RKO (cell line): ENCODE measurements at regions not wholly inside any gene's neighbourhood (a gene's known extent, or its start where the extent isn't known, plus 50 kb on each side); places are given as distances from the start of the nearest gene placed in this dataset.

Experiments used
- DNase-seq: peaks from one replicate; pipeline ENCODE4 v3.0.0-alpha.2; 2016; ENCODE audit warnings: low spot score

DNA sequence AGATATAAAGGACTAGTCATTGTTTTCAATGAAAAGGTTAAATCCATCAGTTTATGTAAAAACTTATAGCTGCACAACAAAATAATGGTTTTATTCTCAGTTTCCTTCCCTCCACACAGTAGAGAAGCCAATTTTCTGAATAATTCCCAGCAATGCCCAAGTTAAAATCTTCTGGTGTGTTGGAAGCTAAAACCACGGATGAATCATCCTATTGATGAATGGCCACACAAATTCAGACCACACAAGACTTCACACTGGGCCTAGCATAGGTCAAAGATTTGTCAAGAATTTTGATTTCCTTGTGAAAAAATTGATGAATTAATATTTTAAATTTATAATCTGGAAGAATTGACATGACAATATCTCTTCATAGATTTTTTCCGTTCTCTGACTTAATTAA, 617.6 kb downstream of the INHBA start:
- DNase-seq, result no peak

GRCh38 chr7:41084381-41084780, 618.5 kb downstream of the INHBA start:
- no peak for DNase-seq

- DNase-seq, result no peak
Measured at GRCh38 chr7:41069635-41070034, 633.3 kb downstream of the INHBA start.

DNA sequence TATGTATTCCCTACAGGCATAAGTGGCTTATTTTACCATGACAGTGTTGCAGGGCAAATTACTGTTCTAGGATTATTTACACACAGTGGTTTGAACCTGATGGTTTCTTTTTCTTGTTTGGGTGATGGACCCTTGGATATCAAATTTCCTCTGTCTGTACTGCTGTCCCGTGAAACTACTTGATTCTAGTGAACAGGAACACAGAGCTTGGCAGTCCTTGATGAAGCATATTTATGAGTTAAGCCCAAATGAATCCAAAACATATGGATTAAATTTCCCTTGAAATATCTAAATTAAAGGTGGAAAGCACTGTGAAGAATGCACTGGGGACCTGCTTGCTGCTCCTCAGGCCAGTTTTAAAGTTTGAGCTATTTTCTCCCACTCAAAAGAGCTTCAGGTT, 635.3 kb downstream of the INHBA start:
- no peak for DNase-seq

DNA sequence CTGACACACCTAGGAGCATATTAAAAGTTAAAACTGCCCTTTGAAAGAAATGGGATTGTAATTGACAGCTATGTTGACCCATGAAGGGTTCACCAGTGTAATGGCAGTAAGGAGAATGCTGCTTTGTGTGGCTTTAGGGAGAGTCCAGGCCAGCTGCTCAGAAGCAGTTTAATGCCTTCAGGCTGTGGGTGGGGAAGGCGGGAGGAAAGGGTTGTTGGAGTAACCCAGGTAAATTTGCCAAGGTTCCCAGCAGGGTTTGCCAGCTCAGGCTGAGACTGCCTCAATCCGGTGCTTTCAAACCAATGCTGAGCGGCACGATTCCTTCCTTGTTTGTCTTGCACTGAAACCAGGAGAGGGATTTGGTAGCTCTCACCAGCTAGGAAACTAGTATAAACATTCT, 637.2 kb downstream of the INHBA start:
- no peak for DNase-seq

DNA sequence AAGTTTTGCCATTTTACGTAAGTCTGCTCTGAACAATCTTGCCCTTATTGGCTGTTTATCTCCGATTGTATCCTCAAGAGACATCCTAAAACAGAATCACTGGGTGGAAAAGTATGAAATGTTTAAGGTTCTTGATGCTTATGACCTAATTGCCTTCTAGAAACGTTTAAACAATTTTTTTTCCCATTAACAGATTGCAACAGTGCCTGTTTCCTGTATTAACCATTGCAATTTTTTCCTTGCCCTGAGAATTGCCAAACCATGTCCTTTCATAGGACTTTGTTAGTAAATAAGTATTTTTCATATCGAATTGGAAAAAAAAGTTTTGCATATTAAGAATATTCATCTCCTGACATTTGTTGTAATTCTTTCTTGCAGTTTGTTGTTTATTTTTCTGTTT, 639.8 kb downstream of the INHBA start:
- no peak for DNase-seq

GRCh38 chr7:41060796-41061195, 642.1 kb downstream of the INHBA start:
- no peak for DNase-seq

- no peak for DNase-seq
Measured at GRCh38 chr7:41059796-41060195, 643.1 kb downstream of the INHBA start.

DNA sequence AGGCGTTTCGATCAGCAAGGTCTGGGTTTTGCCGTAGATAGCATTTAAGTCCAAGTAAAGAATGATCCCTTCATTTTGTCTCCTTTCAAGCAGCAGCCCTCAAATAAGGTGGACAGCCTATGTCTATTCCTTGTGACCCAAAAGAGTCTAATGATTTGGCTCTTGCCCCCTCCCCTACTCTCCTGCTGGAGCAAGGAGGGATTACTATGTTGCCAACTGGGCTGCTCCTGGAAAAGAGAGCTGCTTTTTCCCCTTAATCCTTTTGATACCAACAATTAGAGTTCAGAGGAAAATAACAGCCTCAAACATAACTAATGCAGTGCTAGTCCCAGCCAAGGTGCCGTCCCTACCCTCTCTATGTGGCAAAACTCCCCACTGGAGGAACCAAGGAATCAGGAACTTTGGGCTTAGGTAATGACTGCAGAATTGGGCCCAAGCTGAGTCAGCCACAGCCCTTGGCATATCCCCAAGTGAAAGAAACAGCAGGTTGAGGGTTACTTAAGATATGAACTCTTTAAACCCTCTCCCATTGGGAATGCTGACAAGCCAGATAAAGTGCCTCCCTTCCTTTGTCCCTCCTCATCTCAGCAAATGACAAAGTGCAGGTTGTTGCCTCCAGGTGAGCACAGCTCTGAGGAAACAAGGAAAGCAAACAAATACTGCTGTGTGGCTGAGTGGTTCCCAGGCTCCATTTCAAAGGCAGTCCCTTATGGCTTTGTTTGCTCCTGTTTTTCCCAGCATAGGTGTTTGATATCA, 643.7 kb downstream of the INHBA start:
- no peak for DNase-seq

GRCh38 chr7:41054960-41055661, 647.8 kb downstream of the INHBA start:
- no peak for DNase-seq

GRCh38 chr7:41053820-41054219, 649.1 kb downstream of the INHBA start:
- no peak for DNase-seq

DNA sequence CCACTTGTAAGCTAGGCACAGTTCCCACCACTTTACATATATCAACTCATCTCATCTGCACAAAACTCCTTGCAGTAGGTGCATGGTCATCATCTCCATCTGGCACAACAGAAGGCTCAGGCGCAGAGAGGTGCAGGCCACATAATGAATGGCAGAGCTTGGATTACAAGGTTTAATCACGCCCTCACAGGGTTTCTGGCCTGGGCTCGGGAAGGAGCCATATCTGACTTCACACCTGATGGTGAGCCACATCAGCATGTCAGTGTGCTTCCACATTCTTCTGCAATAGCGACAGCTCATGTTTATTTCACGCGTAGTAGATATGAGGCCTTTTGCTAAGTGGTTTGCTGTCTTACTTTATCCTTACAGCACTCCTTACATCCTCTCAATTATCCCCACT, 650.2 kb downstream of the INHBA start:
- DNase-seq, result no peak

DNA sequence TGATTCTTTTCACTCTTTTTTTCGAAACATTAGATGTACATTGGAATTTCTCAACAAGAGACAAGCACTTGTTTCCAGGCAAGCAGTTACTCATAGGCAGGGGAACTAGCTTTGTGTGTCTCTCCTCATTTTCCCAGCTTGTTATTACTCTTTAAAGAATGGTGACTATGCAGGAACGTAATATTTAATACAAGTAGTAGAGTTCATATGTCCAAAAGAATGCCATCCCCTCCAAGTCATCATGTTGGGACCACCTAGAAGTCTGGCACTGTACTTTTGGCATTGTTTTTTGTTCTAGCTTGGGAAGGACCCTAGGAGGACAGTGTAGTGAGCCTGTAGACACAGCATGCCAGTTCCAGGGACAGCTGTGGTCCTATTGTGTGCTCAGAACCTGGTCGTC, 650.7 kb downstream of the INHBA start:
- no peak for DNase-seq

- no peak for DNase-seq
Measured at GRCh38 chr7:41051535-41051934, 651.4 kb downstream of the INHBA start.

DNA sequence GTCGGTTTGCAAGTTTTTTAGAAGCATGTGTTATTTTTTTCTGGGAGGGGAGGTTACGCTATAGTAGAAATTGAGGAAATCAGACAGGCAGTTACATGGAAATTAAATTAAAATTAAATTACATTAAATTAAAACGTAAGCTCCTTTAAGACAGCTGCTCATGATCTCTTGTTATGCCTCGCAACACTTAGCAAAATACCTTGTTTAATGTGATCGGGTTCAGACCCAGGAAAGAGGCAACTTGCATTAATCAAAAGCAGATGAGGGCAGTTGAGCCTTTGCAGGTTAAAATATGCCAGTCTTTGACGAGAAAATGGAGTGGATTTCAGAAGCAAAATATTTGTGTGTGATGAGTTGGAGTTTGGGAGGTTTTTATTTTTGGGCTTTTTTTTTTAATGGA, 651.8 kb downstream of the INHBA start:
- no peak for DNase-seq

DNA sequence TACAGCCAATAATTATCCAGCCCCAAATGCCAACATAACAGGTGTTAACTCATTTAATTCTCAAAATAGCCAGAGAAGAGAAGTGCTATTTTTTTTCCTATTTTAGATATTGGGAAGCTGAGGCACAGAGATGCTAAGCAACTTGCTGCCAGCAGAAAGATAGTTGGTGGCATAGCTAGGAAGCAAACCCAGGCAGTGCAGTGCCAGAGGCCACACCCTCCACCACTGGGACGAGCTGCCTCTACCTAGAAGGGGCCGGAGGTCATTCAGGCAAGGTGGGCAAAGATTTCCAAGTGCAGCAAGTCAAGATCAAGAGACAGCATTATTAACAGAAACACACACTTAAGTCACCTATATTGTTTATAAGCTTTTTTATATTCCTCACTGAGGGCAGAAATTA, 654.1 kb downstream of the INHBA start:
- no peak for DNase-seq

- no peak for DNase-seq
Measured at GRCh38 chr7:41047789-41048191, 655.1 kb downstream of the INHBA start.

DNA sequence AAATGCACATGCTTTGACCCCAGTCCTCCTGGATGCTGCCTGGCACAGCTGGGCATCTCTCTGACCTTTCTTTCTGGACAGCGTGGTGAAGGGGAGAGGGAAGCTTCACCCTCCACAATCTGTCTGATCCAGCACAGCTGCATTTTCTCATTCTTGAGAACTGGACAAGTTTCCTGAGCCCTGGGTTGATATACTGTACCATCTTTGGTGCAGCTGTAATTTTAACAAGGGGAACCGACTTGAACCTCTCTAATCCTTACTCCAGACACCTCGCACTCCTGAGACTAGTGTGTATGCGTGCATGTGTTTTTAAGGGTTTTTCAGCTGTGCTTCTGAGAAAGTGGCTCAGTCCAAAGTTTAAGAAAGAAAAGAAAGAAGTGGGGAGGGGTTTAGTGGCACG, 655.7 kb downstream of the INHBA start:
- DNase-seq, result no peak

DNA sequence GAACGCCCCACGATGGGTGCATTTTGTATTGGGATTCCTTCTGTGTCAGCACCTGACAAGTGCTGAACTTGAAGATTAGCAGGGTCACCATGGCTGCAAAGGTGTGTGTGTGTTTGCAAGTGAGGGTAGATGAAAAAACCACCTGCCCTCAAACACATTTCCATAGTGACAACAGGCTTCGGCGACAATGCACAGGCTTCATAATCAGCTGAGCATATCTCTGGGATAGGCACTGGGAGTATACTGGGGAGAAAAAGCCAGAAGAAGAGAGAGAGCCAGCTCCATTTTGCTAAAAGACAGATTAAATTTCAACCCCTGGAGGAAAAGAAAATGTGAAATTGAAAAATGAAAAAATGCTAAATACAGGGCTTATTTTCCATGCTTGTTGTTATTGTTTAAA, 656.1 kb downstream of the INHBA start:
- no peak for DNase-seq

DNA sequence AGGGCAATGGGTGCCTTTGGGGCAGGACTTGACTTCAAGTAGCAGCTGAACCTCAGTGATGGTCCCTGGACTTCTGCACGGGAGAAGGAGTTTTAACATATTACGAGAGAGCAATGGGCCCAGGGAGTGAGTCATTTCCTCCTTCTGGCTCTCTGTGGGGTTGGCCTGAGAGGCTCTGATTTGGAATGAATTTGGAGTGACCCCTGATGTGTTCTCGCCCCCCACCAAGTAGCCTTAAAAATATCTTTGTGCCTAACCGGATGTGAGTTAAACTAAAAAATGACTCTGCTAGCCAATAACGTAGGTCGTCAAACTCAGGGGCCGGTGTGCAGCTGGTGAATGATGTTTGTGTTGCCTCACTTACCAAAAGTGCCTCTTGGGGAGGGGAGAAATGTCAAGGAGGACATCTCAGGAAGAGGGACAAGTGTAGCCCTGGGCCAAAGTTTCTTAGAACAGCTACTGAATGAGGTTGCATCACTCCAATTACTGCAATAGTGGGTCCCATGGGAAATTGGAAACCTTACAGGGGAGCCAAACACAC, 656.6 kb downstream of the INHBA start:
- no peak for DNase-seq

GRCh38 chr7:41045556-41046123, 657.2 kb downstream of the INHBA start:
- DNase-seq, result no peak

DNA sequence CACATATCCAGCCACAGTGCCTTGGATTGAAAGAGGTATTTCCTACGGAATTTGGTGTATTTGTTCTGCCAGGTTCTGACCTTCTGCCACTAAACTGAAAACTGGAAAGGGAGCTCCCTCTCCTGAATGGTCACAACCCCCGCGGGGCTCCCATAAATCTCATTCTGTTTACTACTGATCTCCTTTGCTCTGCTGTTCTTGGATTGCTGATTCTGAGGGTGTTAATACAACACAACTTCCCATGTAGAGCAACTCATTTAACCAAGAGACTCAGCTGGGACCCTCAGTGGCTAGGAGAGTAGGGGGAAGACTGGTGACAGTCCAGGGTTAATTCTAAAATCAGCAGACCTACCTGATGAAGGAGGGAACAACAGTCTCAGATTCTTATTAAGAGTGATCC, 662.9 kb downstream of the INHBA start:
- DNase-seq, result no peak

- no peak for DNase-seq
Measured at GRCh38 chr7:41039386-41039953, 663.4 kb downstream of the INHBA start.
